Lung (tissue), 11 donors: ENCODE measurements at regions not wholly inside any gene's neighbourhood (a gene's known extent, or its start where the extent isn't known, plus 50 kb on each side); places are given as distances from the start of the nearest gene placed in this dataset.

Experiments
- ATAC-seq: fragments of 200-7000 bp; cut with Tn5 transposase; one replicate; pipeline ENCODE4 v1.9.1; 2020; ENCODE audit warnings: moderate number of reproducible peaks; ENCODE audit not compliant: insufficient read depth, low FRiP score
- DNase-seq, 3 donors: peaks; one replicate each; pipeline ENCODE4 v3.0.0-alpha.2; 2013 to 2017
- H3K27ac ChIP-seq, 2 donors: one replicate each; pipeline ENCODE4 v1.5.1; 2013; ENCODE audit warnings: mild to moderate bottlenecking in 2 of 2, moderate library complexity in 2 of 2, control low read depth in 1 of 2, inconsistent platforms in 1 of 2, low read depth in 1 of 2, low read length in 1 of 2
- H3K27me3 ChIP-seq, 3 donors: one replicate each; pipeline ENCODE4 v1.5.1; 2013; ENCODE audit warnings: low read length in 2 of 3; ENCODE audit not compliant: control insufficient read depth in 3 of 3, insufficient read depth in 3 of 3
- H3K36me3 ChIP-seq, 4 donors: one replicate each; pipeline ENCODE4 v1.5.1; 2013; ENCODE audit warnings: low read length in 4 of 4, mild to moderate bottlenecking in 1 of 4, moderate library complexity in 1 of 4; ENCODE audit not compliant: control insufficient read depth in 4 of 4, insufficient read depth in 4 of 4
- H3K4me1 ChIP-seq, 5 donors: one replicate each; pipeline ENCODE4 v1.5.1; 2013; ENCODE audit warnings: low read length in 5 of 5, mild to moderate bottlenecking in 2 of 5, moderate library complexity in 1 of 5; ENCODE audit not compliant: control insufficient read depth in 5 of 5, insufficient read depth in 5 of 5
- H3K4me3 ChIP-seq: one replicate; pipeline ENCODE4 v1.5.1; 2013; ENCODE audit warnings: mild to moderate bottlenecking, control low read depth, moderate library complexity
- H3K9ac ChIP-seq, 2 donors: one replicate each; pipeline ENCODE4 v1.5.1; 2013; ENCODE audit warnings: low read length in 2 of 2, control low read depth in 1 of 2; ENCODE audit not compliant: insufficient read depth in 1 of 2
- H3K9me3 ChIP-seq, 4 donors: one replicate each; pipeline ENCODE4 v1.5.1; 2013; ENCODE audit warnings: low read length in 3 of 4, mild to moderate bottlenecking in 1 of 4, moderate library complexity in 1 of 4; ENCODE audit not compliant: control insufficient read depth in 4 of 4, insufficient read depth in 3 of 4
- CTCF ChIP-seq: IDR thresholded peaks from 2 replicates; pipeline ENCODE4 v1.5.1; 2012; ENCODE audit warnings: mild to moderate bottlenecking; ENCODE audit errors: control extremely low read depth, extremely low read depth
- WGBS, 2 donors: extraction: QIAGEN DNeasy Blood & Tissue Kit; methylation state at CpG; one replicate each; pipeline ENCODE4 v1.1.7; 2013; 5-methylcytosine and 5-hydroxymethylcytosine counted together
- donor health status: control.
- donor health status: control.
- donor health status: Bipolar disorder and iron deficiency.
- donor health status: healthy.
- donor health status: DM: yes; HTN: yes; CAD: no.

- Histone ChIP-seq H3K27ac (no peak overlapping the region), H3K36me3 (no peaks in the 10 kb centered on the region), H3K9me3 (peaks cover 0 to 2% (median 0%) of the 10 kb centered on the region in 4 donors), H3K4me3 (no peak overlapping the region), H3K27me3 (no peaks in the 10 kb centered on the region), H3K9ac (no peak overlapping the region), H3K4me1 (no peaks in the 10 kb centered on the region)
- ATAC-seq: no peak
- WGBS, 2 donors: 60 to 81% methylated on average over 2 of the region's 2 CpGs
- no peak for TF ChIP-seq CTCF
- no peak for DNase-seq
Measured at GRCh38 chr3:180092889-180093288, 56.2 kb upstream of the PEX5L start.

GRCh38 chr3:180093535-180093934, 56.8 kb upstream of the PEX5L start:
- Histone ChIP-seq H3K36me3 (no peaks in the 10 kb centered on the region), H3K27me3 (no peaks in the 10 kb centered on the region), H3K4me3 (no peak overlapping the region), H3K4me1 (no peaks in the 10 kb centered on the region), H3K9ac (no peak overlapping the region), H3K9me3 (peaks cover 0 to 2% (median 0%) of the 10 kb centered on the region in 4 donors), H3K27ac (no peak overlapping the region)
- WGBS, 2 donors: 87 to 94% methylated on average over 1 of the region's 1 CpG
- DNase-seq (no peak), ATAC-seq (no peak)
- TF ChIP-seq CTCF: no peak

GRCh38 chr3:180097626-180098025, 60.9 kb upstream of the PEX5L start:
- H3K36me3 ChIP-seq: no peaks in the 10 kb centered on the region
- H3K4me1 ChIP-seq: no peaks in the 10 kb centered on the region
- DNase-seq (no peak), ATAC-seq (no peak)
- H3K4me3 ChIP-seq: no peak overlapping the region
- H3K27me3 ChIP-seq: no peaks in the 10 kb centered on the region
- 73 to 76% methylated on average over 1 of the region's 1 CpG for WGBS, 2 donors
- H3K27ac ChIP-seq: no peak overlapping the region
- peaks cover 0 to 2% (median 0%) of the 10 kb centered on the region in 4 donors for H3K9me3 ChIP-seq
- no peak for TF ChIP-seq CTCF
- no peak overlapping the region for H3K9ac ChIP-seq

- TF ChIP-seq CTCF: no peak
- ATAC-seq (no peak), DNase-seq (peak; percentile 9 to 38 (median 19))
- no peak overlapping the region for H3K9ac ChIP-seq
- no peaks in the 10 kb centered on the region for H3K4me1 ChIP-seq
- no peak overlapping the region for H3K4me3 ChIP-seq
- H3K9me3 ChIP-seq: no peaks in the 10 kb centered on the region
- no peaks in the 10 kb centered on the region for H3K36me3 ChIP-seq
- H3K27ac ChIP-seq: no peak overlapping the region
- 54 to 63% methylated on average over 11 of the region's 11 CpGs for WGBS, 2 donors
- H3K27me3 ChIP-seq: no peaks in the 10 kb centered on the region
Measured at GRCh38 chr3:180102134-180102533, 65.4 kb upstream of the PEX5L start.
